H9 (cell line): ENCODE measurements at regions not wholly inside any gene's neighbourhood (a gene's known extent, or its start where the extent isn't known, plus 50 kb on each side); places are given as distances from the start of the nearest gene placed in this dataset.

ENCODE experiments used
- DNase-seq: peaks from one replicate; pipeline ENCODE4 v3.0.0-alpha.2; 2017
- H2AFZ ChIP-seq: one replicate; pipeline ENCODE4 v1.6.1; 2013; ENCODE audit warnings: mild to moderate bottlenecking, low read length, control low read depth, moderate library complexity
- H2AK5ac ChIP-seq: 2 replicates; pipeline ENCODE4 v1.6.1; 2013; ENCODE audit warnings: low read length, control low read depth, mixed read lengths; ENCODE audit not compliant: insufficient read length
- H2BK120ac ChIP-seq: one replicate; pipeline ENCODE4 v1.6.1; 2013; ENCODE audit warnings: low read depth, mild to moderate bottlenecking, low read length, control low read depth, inconsistent platforms; ENCODE audit not compliant: poor library complexity, severe bottlenecking
- H2BK12ac ChIP-seq: 2 replicates; pipeline ENCODE4 v1.6.1; 2013; ENCODE audit warnings: low read length, control low read depth, mixed read lengths, low read depth; ENCODE audit not compliant: insufficient read length
- H2BK15ac ChIP-seq: 2 replicates; pipeline ENCODE4 v1.6.1; 2013; ENCODE audit warnings: low read depth, low read length, control low read depth
- H2BK20ac ChIP-seq: one replicate; pipeline ENCODE4 v1.6.1; 2013; ENCODE audit warnings: low read depth, mild to moderate bottlenecking, low read length, control low read depth, inconsistent platforms; ENCODE audit not compliant: poor library complexity, severe bottlenecking
- H2BK5ac ChIP-seq: 2 replicates; pipeline ENCODE4 v1.6.1; 2013; ENCODE audit warnings: low read length, control low read depth, mixed read lengths; ENCODE audit not compliant: insufficient read length
- H3K14ac ChIP-seq: 2 replicates; pipeline ENCODE4 v1.6.1; 2013; ENCODE audit warnings: low read length, control low read depth; ENCODE audit not compliant: insufficient read depth
- H3K18ac ChIP-seq: 2 replicates; pipeline ENCODE4 v1.6.1; 2013; ENCODE audit warnings: low read depth, mild to moderate bottlenecking, mixed read lengths, low read length, control low read depth; ENCODE audit not compliant: insufficient read length
- H3K23ac ChIP-seq: 2 replicates; pipeline ENCODE4 v1.6.1; 2013; ENCODE audit warnings: low read length, control low read depth, mixed read lengths, low read depth; ENCODE audit not compliant: insufficient read length
- H3K23me2 ChIP-seq: 2 replicates; pipeline ENCODE4 v1.6.1; 2013; ENCODE audit warnings: low read depth, mild to moderate bottlenecking, mixed read lengths, low read length, control low read depth; ENCODE audit not compliant: insufficient read length, poor library complexity, severe bottlenecking
- H3K27ac ChIP-seq: 2 replicates; pipeline ENCODE4 v1.5.1; 2013; ENCODE audit warnings: low read length, control low read depth, mixed read lengths, low read depth; ENCODE audit not compliant: insufficient read length
- H3K27me3 ChIP-seq: 2 replicates; pipeline ENCODE4 v1.6.1; 2013; ENCODE audit warnings: low read length, control low read depth, inconsistent platforms; ENCODE audit not compliant: insufficient read depth
- H3K4ac ChIP-seq: 2 replicates; pipeline ENCODE4 v1.6.1; 2013; ENCODE audit warnings: low read depth, mild to moderate bottlenecking, control low read depth, inconsistent platforms, low read length, moderate library complexity
- H3K4me1 ChIP-seq: 2 replicates; pipeline ENCODE4 v1.6.1; 2013; ENCODE audit warnings: low read length, control low read depth, inconsistent platforms; ENCODE audit not compliant: insufficient read depth
- H3K4me2 ChIP-seq: 2 replicates; pipeline ENCODE4 v1.6.1; 2013; ENCODE audit warnings: low read length, control low read depth, mixed read lengths; ENCODE audit not compliant: insufficient read length, insufficient read depth
- H3K56ac ChIP-seq: 2 replicates; pipeline ENCODE4 v1.6.1; 2013; ENCODE audit warnings: low read depth, mild to moderate bottlenecking, mixed read lengths, low read length, control low read depth; ENCODE audit not compliant: insufficient read length
- H3K79me1 ChIP-seq: 2 replicates; pipeline ENCODE4 v1.6.1; 2013; ENCODE audit warnings: low read depth, mild to moderate bottlenecking, moderate library complexity, low read length, control low read depth, inconsistent platforms; ENCODE audit not compliant: insufficient read depth, poor library complexity, severe bottlenecking
- H3K79me2 ChIP-seq: 2 replicates; pipeline ENCODE4 v1.6.1; 2013; ENCODE audit warnings: low read length, control low read depth, inconsistent platforms; ENCODE audit not compliant: insufficient read depth
- H3K9ac ChIP-seq: 2 replicates; pipeline ENCODE4 v1.6.1; 2013; ENCODE audit warnings: low read length, control low read depth, mixed read lengths; ENCODE audit not compliant: insufficient read length; ENCODE audit errors: extremely low read depth
- H3K9me3 ChIP-seq: one replicate; pipeline ENCODE4 v1.6.1; 2013; ENCODE audit warnings: low read depth, low read length, inconsistent platforms; ENCODE audit not compliant: control insufficient read depth
- H3T11ph ChIP-seq: one replicate; pipeline ENCODE4 v1.6.1; 2013; ENCODE audit warnings: mild to moderate bottlenecking, low read length, control low read depth, inconsistent platforms
- H4K20me1 ChIP-seq: one replicate; pipeline ENCODE4 v1.6.1; 2013; ENCODE audit not compliant: control insufficient read depth, insufficient read length, insufficient read depth
- H4K5ac ChIP-seq: 2 replicates; pipeline ENCODE4 v1.6.1; 2013; ENCODE audit warnings: low read depth, mild to moderate bottlenecking, mixed read lengths, low read length, control low read depth; ENCODE audit not compliant: insufficient read length
- H4K8ac ChIP-seq: replicated peaks from 2 replicates; pipeline ENCODE4 v1.6.1; 2013; ENCODE audit warnings: low read length, control low read depth, mixed read lengths, low read depth; ENCODE audit not compliant: insufficient read length
- H4K91ac ChIP-seq: 2 replicates; pipeline ENCODE4 v1.6.1; 2013; ENCODE audit warnings: low read depth, mild to moderate bottlenecking, moderate library complexity, mixed read lengths, low read length, control low read depth; ENCODE audit not compliant: insufficient read length
- H3K27ac Mint-ChIP-seq, 3 experiments: 2 replicates in 2 of 3; 3 replicates in 1 of 3; pipeline ENCODE4 v1.8.0; 2020 to 2021; ENCODE audit warnings: mixed read lengths in 3 of 3, mild to moderate bottlenecking in 1 of 3, moderate library complexity in 1 of 3
- H3K27me3 Mint-ChIP-seq: 2 replicates; pipeline ENCODE4 v1.8.0; 2021; ENCODE audit warnings: low read depth, mild to moderate bottlenecking, moderate library complexity, mixed read lengths
- H3K36me3 Mint-ChIP-seq, 3 experiments: 2 replicates in 2 of 3; 3 replicates in 1 of 3; pipeline ENCODE4 v1.8.0; 2020 to 2021; ENCODE audit warnings: low read depth in 3 of 3, mixed read lengths in 3 of 3; ENCODE audit not compliant: insufficient read depth in 1 of 3
- H3K4me1 Mint-ChIP-seq, 2 experiments: 2 replicates each; pipeline ENCODE4 v1.8.0; 2020; ENCODE audit warnings: mixed read lengths in 2 of 2
- H3K4me3 Mint-ChIP-seq, 2 experiments: 2 replicates in 1 of 2; 3 replicates in 1 of 2; pipeline ENCODE4 v1.8.0; 2020 to 2021; ENCODE audit warnings: mild to moderate bottlenecking in 2 of 2, mixed read lengths in 2 of 2, moderate library complexity in 1 of 2
- H3K9me3 Mint-ChIP-seq, 2 experiments: 2 replicates in 1 of 2; 3 replicates in 1 of 2; pipeline ENCODE4 v1.8.0; 2020; ENCODE audit warnings: mild to moderate bottlenecking in 2 of 2, mixed read lengths in 2 of 2, moderate library complexity in 1 of 2
- CTCF ChIP-seq: fragments of 200-600 bp; sonication (generic); conservative IDR thresholded peaks from 3 replicates; pipeline ENCODE4 v1.8.0; 2021; ENCODE audit warnings: antibody characterized with exemption, mild to moderate bottlenecking
- WGBS: extraction: QIAGEN DNeasy Blood & Tissue Kit; methylation state at CpG from one replicate; pipeline ENCODE4 v1.1.7; 2013; ENCODE audit warnings: missing lambda C conversion rate, low lambda C conversion rate, mixed read lengths; ENCODE audit not compliant: insufficient read length; ENCODE audit errors: extremely low coverage; 5-methylcytosine and 5-hydroxymethylcytosine counted together

- no peak overlapping the region for H3K4ac ChIP-seq
- no peaks in the 10 kb centered on the region for H3K36me3 Mint-ChIP-seq
- peaks cover 7 to 8% of the 10 kb centered on the region in 2 experiments for H3K4me1 Mint-ChIP-seq
- H3K14ac ChIP-seq: no peak overlapping the region
- no peak overlapping the region for H2BK12ac ChIP-seq
- H3T11ph ChIP-seq: no peak overlapping the region
- no peak for DNase-seq
- H3K79me2 ChIP-seq: no peaks in the 10 kb centered on the region
- no peak for TF ChIP-seq CTCF
- no peak overlapping the region for H4K91ac ChIP-seq
- no peak overlapping the region for H4K8ac ChIP-seq
- H4K5ac ChIP-seq: no peak overlapping the region
- no peak overlapping the region for H2AFZ ChIP-seq
- H3K56ac ChIP-seq: no peak overlapping the region
- no CpG with 5 or more reads among the region's 3 CpGs for WGBS
- H3K27me3 ChIP-seq: no peaks in the 10 kb centered on the region
- H3K79me1 ChIP-seq: no peaks in the 10 kb centered on the region
- H2BK20ac ChIP-seq: no peak overlapping the region
- H3K4me1 ChIP-seq: no peaks in the 10 kb centered on the region
- H4K20me1 ChIP-seq: no peaks in the 10 kb centered on the region
- no peaks in the 10 kb centered on the region for H3K23me2 ChIP-seq
- no peak overlapping the region for H3K27ac Mint-ChIP-seq
- no peak overlapping the region for H3K4me3 Mint-ChIP-seq
- H3K23ac ChIP-seq: no peak overlapping the region
- no peaks in the 10 kb centered on the region for H3K27me3 Mint-ChIP-seq
- H3K27ac ChIP-seq: no peak overlapping the region
- H2BK120ac ChIP-seq: no peak overlapping the region
- H3K4me2 ChIP-seq: no peak overlapping the region
- H3K9me3 ChIP-seq: no peaks in the 10 kb centered on the region
- no peak overlapping the region for H2AK5ac ChIP-seq
- no peak overlapping the region for H2BK15ac ChIP-seq
- no peak overlapping the region for H2BK5ac ChIP-seq
- no peaks in the 10 kb centered on the region for H3K9me3 Mint-ChIP-seq
- no peak overlapping the region for H3K9ac ChIP-seq
- H3K18ac ChIP-seq: no peak overlapping the region
These were observed 351.1 kb upstream of the DEPDC1 start for GRCh38 chr1:68848017-68848416.
